ENCODE measurements at regions not wholly inside any gene's neighbourhood (a gene's known extent, or its start where the extent isn't known, plus 50 kb on each side); places are given as distances from the start of the nearest gene placed in this dataset.

- TF ChIP-seq POLR2A (IDR thresholded peaks at IDR 0.05) (no peak), CTCF (IDR thresholded peaks at IDR 0.05) (no peak)
Observed at GRCh38 chr5:138631096-138631928, 56.1 kb upstream of the HSPA9 start.
